SK-N-DZ (cell line): ENCODE measurements at regions not wholly inside any gene's neighbourhood (a gene's known extent, or its start where the extent isn't known, plus 50 kb on each side); places are given as distances from the start of the nearest gene placed in this dataset.
"Not testable (repeated sequence)": the region's sequence is repeated elsewhere in the genome, so short reads cannot be mapped to it uniquely, and the experiment has no call there.

Experiments
- DNase-seq: peaks from one replicate; pipeline ENCODE4 v3.0.0-alpha.2; 2015; ENCODE audit warnings: low spot score

GRCh38 chr16:8070506-8070905 is 519.8 kb downstream of the TMEM114 start:
- DNase-seq: no peak

- DNase-seq: not testable (repeated sequence)
These were observed 522.1 kb downstream of the TMEM114 start for GRCh38 chr16:8068225-8068624.

- DNase-seq: no peak
These were observed 527.2 kb downstream of the TMEM114 start for GRCh38 chr16:8063159-8063558.

- DNase-seq: no peak
These were observed 527.6 kb downstream of the TMEM114 start for GRCh38 chr16:8062677-8063076.

GRCh38 chr16:8055761-8056160 is 534.5 kb downstream of the TMEM114 start:
- DNase-seq: no peak

- no peak for DNase-seq
These were observed 536.9 kb downstream of the TMEM114 start for GRCh38 chr16:8053437-8053836.

- DNase-seq: no peak
These were observed 541.9 kb downstream of the TMEM114 start for GRCh38 chr16:8048433-8048832.

GRCh38 chr16:8047736-8048135 is 542.6 kb downstream of the TMEM114 start:
- DNase-seq: no peak

- DNase-seq: no peak
These were observed 545.5 kb downstream of the TMEM114 start for GRCh38 chr16:8044796-8045195.

GRCh38 chr16:8032406-8032805 is 557.9 kb downstream of the TMEM114 start:
- no peak for DNase-seq

GRCh38 chr16:8030004-8030403 is 560.3 kb downstream of the TMEM114 start:
- not testable (repeated sequence) for DNase-seq

- DNase-seq: no peak
These were observed 563.9 kb downstream of the TMEM114 start for GRCh38 chr16:8026450-8026849.

GRCh38 chr16:8023326-8023725 is 567.0 kb downstream of the TMEM114 start:
- DNase-seq: no peak

GRCh38 chr16:8005096-8005860 is 585.0 kb downstream of the TMEM114 start:
- DNase-seq: no peak

GRCh38 chr16:7998789-7999453 is 591.4 kb downstream of the TMEM114 start:
- DNase-seq: no peak

GRCh38 chr16:7997966-7998365 is 592.3 kb downstream of the TMEM114 start:
- no peak for DNase-seq

GRCh38 chr16:7992616-7993015 is 597.7 kb downstream of the TMEM114 start:
- no peak for DNase-seq

- DNase-seq: no peak
These were observed 599.6 kb downstream of the TMEM114 start for GRCh38 chr16:7990626-7991260.

GRCh38 chr16:7983676-7984075 is 606.6 kb downstream of the TMEM114 start:
- no peak for DNase-seq

GRCh38 chr16:7980133-7980483 is 610.2 kb downstream of the TMEM114 start:
- no peak for DNase-seq

GRCh38 chr16:7979448-7980132 is 610.7 kb downstream of the TMEM114 start:
- DNase-seq: no peak

- DNase-seq: no peak
These were observed 613.7 kb downstream of the TMEM114 start for GRCh38 chr16:7976563-7976962.
